GM21447 (cell line): ENCODE measurements at regions not wholly inside any gene's neighbourhood (a gene's known extent, or its start where the extent isn't known, plus 50 kb on each side); places are given as distances from the start of the nearest gene placed in this dataset.

ENCODE experiments used
- ATAC-seq: cut with Tn5 transposase; IDR thresholded peaks from one replicate; pipeline ENCODE4 v1.9.1; 2021; ENCODE audit not compliant: unreplicated experiment

GRCh38 chr10:61100887-61101286, 156.9 kb upstream of the RHOBTB1 start:
- ATAC-seq, result no peak

- ATAC-seq, result no peak
Measured at GRCh38 chr10:61099756-61100155, 155.8 kb upstream of the RHOBTB1 start.

DNA sequence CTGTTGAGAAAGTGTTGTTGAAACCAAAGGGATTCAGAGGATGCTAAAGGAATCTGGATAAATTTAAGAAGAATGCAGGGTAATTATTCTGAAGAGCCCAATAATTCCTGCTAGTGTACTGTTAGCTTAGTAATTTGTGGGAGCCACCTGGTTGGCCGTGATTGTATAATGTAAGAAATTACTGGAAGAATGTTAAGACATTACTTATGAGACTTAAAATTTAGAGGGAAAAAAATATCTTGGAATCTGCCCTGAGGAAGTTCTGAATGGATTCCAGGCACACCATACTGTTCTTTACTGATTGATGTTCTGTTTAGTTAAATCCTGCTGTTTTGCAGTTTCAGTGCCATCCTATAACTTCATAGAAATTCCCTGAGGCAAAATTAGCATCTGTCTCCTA, 155.0 kb upstream of the RHOBTB1 start:
- no peak for ATAC-seq

DNA sequence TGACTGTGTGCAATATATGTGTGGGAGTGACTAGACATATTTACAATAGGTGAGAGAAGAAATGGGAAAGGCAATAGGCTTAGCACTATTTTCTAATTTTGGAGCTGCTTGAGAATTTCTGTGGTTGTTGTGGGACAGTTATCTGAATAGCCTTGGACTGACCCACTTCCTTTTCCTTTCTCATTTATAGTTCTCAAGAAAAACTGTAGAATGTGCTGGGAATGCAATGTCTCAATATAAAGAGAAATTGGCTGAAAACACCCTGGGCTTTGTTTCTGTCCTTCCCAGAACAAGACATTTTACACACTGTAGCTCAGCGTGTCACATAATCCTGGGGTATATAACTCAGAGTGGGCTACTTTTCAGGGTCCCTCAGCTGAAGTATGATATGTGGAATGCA, 153.0 kb upstream of the RHOBTB1 start:
- no peak for ATAC-seq

- ATAC-seq, result no peak
Measured at GRCh38 chr10:61096056-61096455, 152.1 kb upstream of the RHOBTB1 start.

- no peak for ATAC-seq
Measured at GRCh38 chr10:61091531-61091930, 147.5 kb upstream of the RHOBTB1 start.

DNA sequence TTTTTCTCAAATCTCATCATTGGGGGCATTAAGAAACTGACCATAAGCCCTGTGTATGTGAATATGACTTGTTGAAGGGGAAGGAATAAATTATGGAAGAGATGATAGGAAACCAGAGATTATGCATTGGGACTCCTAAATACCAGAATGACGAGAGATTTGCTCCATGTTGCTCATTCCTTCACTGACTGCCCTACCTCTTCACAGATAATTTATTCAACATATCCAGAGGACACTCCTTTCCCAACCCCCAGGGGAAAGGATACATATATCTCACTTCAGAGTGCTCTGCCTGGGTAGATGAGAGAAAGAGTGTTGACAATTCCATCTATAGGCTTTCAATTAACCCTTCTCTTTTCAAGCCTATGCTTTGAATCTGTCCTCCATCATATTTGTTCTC, 145.3 kb upstream of the RHOBTB1 start:
- no peak for ATAC-seq

DNA sequence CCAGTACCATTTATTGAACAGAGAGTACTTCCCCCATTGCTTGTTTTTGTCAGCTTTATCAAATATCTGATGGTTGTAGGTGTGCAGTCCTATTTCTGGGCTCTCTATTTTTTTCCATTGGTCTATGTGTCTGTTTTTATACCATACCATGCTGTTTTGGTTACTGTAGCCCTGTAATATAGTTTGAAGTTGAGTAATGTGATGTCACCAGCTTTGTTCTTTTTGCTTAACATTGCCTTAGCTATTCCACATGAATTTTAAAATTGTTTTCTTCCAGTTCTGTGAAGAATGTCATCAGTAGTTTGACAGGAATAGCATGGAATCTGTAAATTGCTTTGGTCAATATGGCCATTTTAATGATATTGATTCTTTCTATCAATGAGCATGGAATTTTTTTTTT, 140.5 kb upstream of the RHOBTB1 start:
- ATAC-seq, result no peak

DNA sequence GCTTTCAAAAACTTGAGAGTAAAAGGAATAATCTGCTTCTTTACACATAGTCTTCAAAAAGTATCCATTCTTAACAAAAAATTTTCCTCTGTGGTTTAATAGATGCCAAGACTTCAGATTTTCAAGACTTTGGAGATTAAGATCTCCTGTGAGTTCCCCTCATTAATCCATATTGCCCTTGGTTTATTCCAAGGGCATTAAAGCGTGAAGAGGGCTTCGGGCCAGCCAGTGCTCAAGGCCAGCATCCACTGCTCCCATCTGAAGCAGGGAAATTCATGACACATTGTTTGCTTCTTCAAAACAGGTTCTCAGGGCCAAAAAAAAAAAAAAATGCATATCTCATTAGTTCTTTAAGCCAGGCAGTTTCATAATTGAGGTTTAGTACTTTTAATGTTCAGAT, 137.3 kb upstream of the RHOBTB1 start:
- ATAC-seq, result no peak

- no peak for ATAC-seq
Measured at GRCh38 chr10:61078542-61079275, 134.7 kb upstream of the RHOBTB1 start.

GRCh38 chr10:61076572-61077114, 132.7 kb upstream of the RHOBTB1 start:
- no peak for ATAC-seq

DNA sequence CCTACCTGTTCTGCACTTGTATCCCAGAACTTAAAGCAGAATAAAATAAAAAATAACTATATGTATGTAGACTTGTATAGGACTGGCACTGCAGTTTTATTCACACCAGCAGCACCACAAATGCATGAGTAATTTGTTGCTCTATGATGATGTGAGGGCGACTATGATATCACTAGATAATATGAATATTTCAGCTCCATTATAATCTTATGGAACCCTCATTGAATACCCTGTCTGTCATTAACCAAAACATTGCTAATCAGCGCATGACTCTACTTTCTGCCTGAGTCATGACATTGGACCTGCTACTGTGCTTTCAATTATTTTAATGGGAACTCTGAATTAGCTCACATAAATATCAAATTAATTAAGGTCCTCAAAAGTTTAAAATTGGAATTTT, 129.4 kb upstream of the RHOBTB1 start:
- ATAC-seq, result no peak

- no peak for ATAC-seq
Measured at GRCh38 chr10:61071580-61071979, 127.6 kb upstream of the RHOBTB1 start.

DNA sequence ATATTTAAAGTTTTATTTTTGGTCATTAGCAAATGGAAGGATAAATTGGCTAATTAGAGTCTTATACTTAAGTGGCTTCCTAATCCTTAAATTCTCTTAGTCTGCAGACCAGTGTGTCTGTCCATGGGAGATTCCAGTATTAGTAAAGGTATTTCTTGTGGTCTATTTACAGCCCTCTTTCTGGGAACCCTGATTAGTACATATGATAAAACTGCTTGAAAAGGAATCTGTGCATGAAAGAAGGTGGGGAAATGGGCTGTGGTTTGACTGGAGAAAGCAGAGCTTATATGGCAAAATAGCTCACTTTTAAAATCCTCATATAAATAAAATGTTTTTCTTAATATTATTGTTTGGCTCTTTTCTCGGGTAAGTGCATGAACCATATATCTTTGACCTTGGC, 124.5 kb upstream of the RHOBTB1 start:
- no peak for ATAC-seq

DNA sequence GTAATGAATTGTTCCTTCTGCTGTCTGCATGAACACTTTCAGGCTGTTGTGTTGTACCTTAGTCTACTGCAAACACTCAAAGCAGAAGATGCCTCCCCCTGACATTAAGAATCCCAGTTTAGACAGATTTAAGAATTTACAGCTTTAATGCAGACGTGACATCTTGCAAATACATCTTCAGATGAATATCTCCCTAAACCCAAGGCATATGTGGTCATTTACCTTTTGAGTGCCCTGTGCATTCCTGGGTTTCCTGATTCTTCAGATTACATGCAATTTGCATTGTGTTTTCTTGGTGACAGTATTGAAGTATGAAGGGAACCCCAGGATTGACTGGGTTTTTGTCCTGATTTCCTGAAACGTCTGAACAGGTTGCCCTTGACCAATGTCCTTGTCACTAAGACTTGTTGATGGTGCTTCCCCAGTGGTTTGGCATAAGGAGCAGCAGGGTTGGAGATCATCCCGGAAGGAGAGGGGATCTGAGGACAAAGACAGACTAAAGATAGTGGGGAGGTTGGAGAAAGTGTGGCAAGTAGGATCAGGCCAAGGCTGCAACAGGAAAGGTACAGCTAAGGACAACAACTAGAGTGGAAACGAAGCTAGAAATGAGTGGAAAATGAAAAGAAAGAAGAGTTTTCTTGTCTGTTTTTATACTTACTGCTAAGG, 123.8 kb upstream of the RHOBTB1 start:
- ATAC-seq, result no peak

- no peak for ATAC-seq
Measured at GRCh38 chr10:61066661-61067344, 122.8 kb upstream of the RHOBTB1 start.

GRCh38 chr10:61065051-61065450, 121.1 kb upstream of the RHOBTB1 start:
- ATAC-seq, result no peak

DNA sequence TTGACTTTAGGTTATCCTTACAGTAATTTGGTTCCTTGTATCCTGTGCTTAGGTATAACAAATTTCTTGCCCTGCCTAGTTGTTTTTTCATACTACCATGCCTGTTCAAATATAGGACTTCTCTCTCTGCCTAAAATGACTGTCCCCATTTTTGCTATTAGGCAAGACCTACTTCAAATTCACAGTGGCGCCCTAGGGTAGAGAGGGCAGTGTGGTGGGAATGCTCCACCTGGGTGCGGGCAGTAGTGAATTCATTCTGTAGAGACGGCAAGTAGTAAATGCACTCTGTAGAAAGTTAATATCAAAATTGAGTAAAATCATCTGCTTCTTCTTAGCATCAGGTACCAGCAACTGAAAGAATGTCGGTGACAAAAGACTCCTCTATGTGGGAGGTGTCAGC, 120.4 kb upstream of the RHOBTB1 start:
- no peak for ATAC-seq

DNA sequence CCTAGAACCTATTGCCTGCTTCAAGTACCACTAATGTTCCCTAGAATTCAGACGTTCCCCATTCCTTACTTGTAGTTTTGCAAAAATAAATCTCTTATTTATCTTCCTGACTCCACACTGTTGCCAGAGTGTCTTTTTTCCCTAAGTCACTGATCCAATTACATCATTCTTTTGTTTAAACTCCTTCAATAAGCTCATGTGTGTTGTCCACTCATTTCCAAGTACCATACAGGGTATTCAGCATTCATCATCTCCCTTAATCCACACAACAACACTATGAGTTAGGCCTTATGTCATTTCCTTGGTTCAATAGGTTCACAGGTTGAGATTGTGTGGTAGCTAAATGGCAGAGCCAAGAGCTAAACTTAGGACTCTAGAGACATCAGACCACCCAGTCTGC, 119.9 kb upstream of the RHOBTB1 start:
- no peak for ATAC-seq

DNA sequence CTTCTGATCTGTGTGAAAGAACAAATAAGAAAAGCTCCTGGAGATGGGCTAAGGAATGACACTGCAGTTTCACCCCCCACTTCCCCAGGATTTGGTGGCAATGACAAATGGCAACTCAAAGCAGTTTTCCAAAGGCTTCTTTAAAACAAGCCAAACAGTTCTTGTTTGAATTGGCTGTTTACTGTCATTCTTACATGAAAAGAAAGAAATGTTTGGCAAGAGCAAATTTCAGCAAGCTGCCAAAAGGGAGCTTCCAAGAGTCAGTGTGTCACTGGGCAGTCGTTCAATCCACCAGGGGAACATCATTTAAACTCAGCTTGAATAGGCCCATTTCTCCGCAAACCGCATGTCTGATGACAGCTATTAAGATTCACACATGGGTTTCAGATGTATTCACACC, 119.0 kb upstream of the RHOBTB1 start:
- no peak for ATAC-seq

GRCh38 chr10:61061923-61062504, 118.0 kb upstream of the RHOBTB1 start:
- ATAC-seq, result no peak

- no peak for ATAC-seq
Measured at GRCh38 chr10:61059636-61060035, 115.7 kb upstream of the RHOBTB1 start.
